ENCODE measurements at regions not wholly inside any gene's neighbourhood (a gene's known extent, or its start where the extent isn't known, plus 50 kb on each side); places are given as distances from the start of the nearest gene placed in this dataset.

- intact Hi-C loops (cut with DNase I) = no loop called here
- Histone ChIP-seq H3K4me1 (replicated peaks in 1 of 2) (peaks cover 0 to under 1% of the 10 kb centered on the region in 2 donors), H3K4me3 (no peak overlapping the region)
Observed at GRCh38 chr5:173493040-173493439, 123.4 kb downstream of the BOD1 start.

GRCh38 chr5:173490681-173491080, 125.8 kb downstream of the BOD1 start:
- TF ChIP-seq POLR2A (IDR thresholded peaks at IDR 0.05) = no peak
- H3K27me3 ChIP-seq = no peaks in the 10 kb centered on the region
- H3K9me3 ChIP-seq (replicated peaks in 1 of 3) = no peaks in the 10 kb centered on the region
- no peak for DNase-seq
- H3K36me3 ChIP-seq (replicated peaks in 1 of 2) = no peaks in the 10 kb centered on the region
- no peak overlapping the region for H3K27ac ChIP-seq
- H3K4me3 ChIP-seq = no peak overlapping the region
- 71 to 87% (median 86%) methylated on average over 1 of the region's 1 CpG; no CpG with 5 or more reads in 1 of the 4 donors for WGBS, 4 donors
- intact Hi-C loops (cut with DNase I) = no loop called here
- no peaks in the 10 kb centered on the region for H3K4me1 ChIP-seq (replicated peaks in 1 of 2)

More at GRCh38 chr5:173493040-173493439, 123.4 kb downstream of the BOD1 start:
- Histone ChIP-seq H3K36me3 (replicated peaks in 1 of 2) (no peaks in the 10 kb centered on the region), H3K9me3 (replicated peaks in 1 of 3) (no peaks in the 10 kb centered on the region), H3K27ac (no peak overlapping the region), H3K27me3 (no peaks in the 10 kb centered on the region)
- TF ChIP-seq POLR2A (IDR thresholded peaks at IDR 0.05) (no peak), CTCF (IDR thresholded peaks at IDR 0.05) (no peak)
- WGBS, 4 donors = 74 to 86% (median 84%) methylated on average over 2 of the region's 2 CpGs
- DNase-seq = no peak

- Histone ChIP-seq H3K4me1 (replicated peaks in 1 of 2) (no peaks in the 10 kb centered on the region), H3K27ac (no peak overlapping the region), H3K27me3 (no peaks in the 10 kb centered on the region), H3K9me3 (replicated peaks in 1 of 3) (no peaks in the 10 kb centered on the region), H3K4me3 (no peak overlapping the region), H3K36me3 (replicated peaks in 1 of 2) (no peaks in the 10 kb centered on the region)
- TF ChIP-seq POLR2A (IDR thresholded peaks at IDR 0.05) (no peak), CTCF (IDR thresholded peaks at IDR 0.05) (no peak)
- intact Hi-C loops (cut with DNase I) = no loop called here
- 57 to 74% (median 61%) methylated on average over 5 of the region's 5 CpGs for WGBS, 4 donors
- no peak for DNase-seq
Observed at GRCh38 chr5:173488144-173488543, 128.3 kb downstream of the BOD1 start.

- H3K27ac ChIP-seq = no peak overlapping the region
- no peaks in the 10 kb centered on the region for H3K27me3 ChIP-seq
- TF ChIP-seq CTCF (IDR thresholded peaks at IDR 0.05) = no peak
- no peak for TF ChIP-seq POLR2A (IDR thresholded peaks at IDR 0.05)
- no peak for DNase-seq
- intact Hi-C loops (cut with DNase I) = no loop called here
- H3K4me3 ChIP-seq = no peak overlapping the region
- H3K9me3 ChIP-seq (replicated peaks in 1 of 3) = no peaks in the 10 kb centered on the region
- no peaks in the 10 kb centered on the region for H3K4me1 ChIP-seq (replicated peaks in 1 of 2)
- WGBS, 4 donors = 63 to 94% (median 72%) methylated on average over 1 of the region's 1 CpG
- H3K36me3 ChIP-seq (replicated peaks in 1 of 2) = no peaks in the 10 kb centered on the region
Observed at GRCh38 chr5:173487300-173487699, 129.2 kb downstream of the BOD1 start.

- intact Hi-C loops (cut with DNase I) = no loop called here
Observed at GRCh38 chr5:173486355-173487225, 129.9 kb downstream of the BOD1 start.

More at GRCh38 chr5:173486355-173487225, 129.9 kb downstream of the BOD1 start:
- Histone ChIP-seq H3K4me3 (no peak overlapping the region), H3K4me1 (replicated peaks in 1 of 2) (no peaks in the 10 kb centered on the region), H3K27ac (no peak overlapping the region), H3K27me3 (no peaks in the 10 kb centered on the region), H3K9me3 (replicated peaks in 1 of 3) (no peaks in the 10 kb centered on the region), H3K36me3 (replicated peaks in 1 of 2) (no peaks in the 10 kb centered on the region)
- 62 to 76% (median 73%) methylated on average over 6 of the region's 6 CpGs for WGBS, 4 donors
- TF ChIP-seq POLR2A (IDR thresholded peaks at IDR 0.05) = no peak
- no peak for TF ChIP-seq CTCF (IDR thresholded peaks at IDR 0.05)
- no peak for DNase-seq

Data from adrenal gland (tissue), 9 donors.